AG08395 (cell line): ENCODE measurements at regions not wholly inside any gene's neighbourhood (a gene's known extent, or its start where the extent isn't known, plus 50 kb on each side); places are given as distances from the start of the nearest gene placed in this dataset.

ENCODE experiments used
- DNase-seq: peaks from one replicate; pipeline ENCODE4 v3.0.0; 2012; ENCODE audit warnings: mixed read lengths, low spot score

- no peak for DNase-seq
Measured at GRCh38 chr1:14194511-14194910, 404.0 kb upstream of the KAZN start.

- DNase-seq = no peak
Measured at GRCh38 chr1:14205066-14205465, 393.4 kb upstream of the KAZN start.

GRCh38 chr1:14215151-14215550, 383.3 kb upstream of the KAZN start:
- DNase-seq = peak; percentile 33

- no peak for DNase-seq
Measured at GRCh38 chr1:14217384-14217783, 381.1 kb upstream of the KAZN start.

- DNase-seq = no peak
Measured at GRCh38 chr1:14220324-14220723, 378.2 kb upstream of the KAZN start.

GRCh38 chr1:14220811-14221210, 377.7 kb upstream of the KAZN start:
- DNase-seq = no peak

- no peak for DNase-seq
Measured at GRCh38 chr1:14222086-14222485, 376.4 kb upstream of the KAZN start.

GRCh38 chr1:14228677-14229076, 369.8 kb upstream of the KAZN start:
- no peak for DNase-seq

- no peak for DNase-seq
Measured at GRCh38 chr1:14233510-14233909, 365.0 kb upstream of the KAZN start.

GRCh38 chr1:14236097-14236496, 362.4 kb upstream of the KAZN start:
- DNase-seq = no peak

- no peak for DNase-seq
Measured at GRCh38 chr1:14238472-14239307, 359.8 kb upstream of the KAZN start.

- DNase-seq = no peak
Measured at GRCh38 chr1:14240265-14240664, 358.2 kb upstream of the KAZN start.

GRCh38 chr1:14242123-14242522, 356.4 kb upstream of the KAZN start:
- no peak for DNase-seq

GRCh38 chr1:14242870-14243269, 355.6 kb upstream of the KAZN start:
- no peak for DNase-seq

- DNase-seq = no peak
Measured at GRCh38 chr1:14245954-14246353, 352.5 kb upstream of the KAZN start.

GRCh38 chr1:14246471-14246870, 352.0 kb upstream of the KAZN start:
- DNase-seq = no peak

- no peak for DNase-seq
Measured at GRCh38 chr1:14247666-14248065, 350.8 kb upstream of the KAZN start.

- DNase-seq = no peak
Measured at GRCh38 chr1:14251871-14252270, 346.6 kb upstream of the KAZN start.

GRCh38 chr1:14253676-14254075, 344.8 kb upstream of the KAZN start:
- DNase-seq = no peak

- peak; percentile 8 for DNase-seq
Measured at GRCh38 chr1:14254251-14254650, 344.2 kb upstream of the KAZN start.

GRCh38 chr1:14255233-14255632, 343.3 kb upstream of the KAZN start:
- DNase-seq = no peak

- DNase-seq = peak; percentile 43
Measured at GRCh38 chr1:14255711-14256110, 342.8 kb upstream of the KAZN start.

GRCh38 chr1:14259191-14259757, 339.2 kb upstream of the KAZN start:
- peak; percentile 31 for DNase-seq

GRCh38 chr1:14260480-14260879, 338.0 kb upstream of the KAZN start:
- DNase-seq = no peak
